ENCODE measurements at regions not wholly inside any gene's neighbourhood (a gene's known extent, or its start where the extent isn't known, plus 50 kb on each side); places are given as distances from the start of the nearest gene placed in this dataset.

DNA sequence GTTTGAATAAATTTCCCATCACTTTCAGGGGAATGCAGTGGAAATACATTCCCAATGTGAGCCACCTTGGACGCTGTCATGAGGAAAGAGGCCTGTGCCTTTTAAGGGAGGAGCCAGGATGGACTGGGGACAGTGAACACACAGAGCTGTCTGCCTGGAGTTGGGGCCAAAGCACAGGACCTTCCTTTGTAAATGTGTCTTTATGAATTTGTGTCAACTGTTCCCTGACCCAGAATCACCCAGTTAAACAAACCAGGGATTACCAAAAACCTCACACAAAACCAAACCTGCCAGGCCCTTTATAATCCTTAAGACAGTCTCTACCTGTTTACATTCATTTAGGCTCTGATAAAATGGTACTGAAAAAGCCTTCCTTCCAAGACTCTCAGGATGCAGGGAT is 513.7 kb downstream of the MAFB start:
- Histone ChIP-seq H3K4me2 (ENCODE audit: low read length) (no peak overlapping the region), H2AFZ (peak overlapping the region; percentile 63), H3K9me3 (ENCODE audit: control insufficient read depth, low read length) (no peaks in the 10 kb centered on the region), H3K36me3 (ENCODE audit: control insufficient read depth, insufficient read depth, low read length) (no peaks in the 10 kb centered on the region), H3K9ac (no peak overlapping the region), H3K27me3 (ENCODE audit: control insufficient read depth, insufficient read depth, low read length) (no peaks in the 10 kb centered on the region), H3K79me2 (no peaks in the 10 kb centered on the region), H3K27ac (no peak overlapping the region), H3K4me1 (peaks cover 4% of the 10 kb centered on the region), H3K4me3 (ENCODE audit: low read depth, low read length) (no peak overlapping the region)
- TF ChIP-seq, protein P1, sequence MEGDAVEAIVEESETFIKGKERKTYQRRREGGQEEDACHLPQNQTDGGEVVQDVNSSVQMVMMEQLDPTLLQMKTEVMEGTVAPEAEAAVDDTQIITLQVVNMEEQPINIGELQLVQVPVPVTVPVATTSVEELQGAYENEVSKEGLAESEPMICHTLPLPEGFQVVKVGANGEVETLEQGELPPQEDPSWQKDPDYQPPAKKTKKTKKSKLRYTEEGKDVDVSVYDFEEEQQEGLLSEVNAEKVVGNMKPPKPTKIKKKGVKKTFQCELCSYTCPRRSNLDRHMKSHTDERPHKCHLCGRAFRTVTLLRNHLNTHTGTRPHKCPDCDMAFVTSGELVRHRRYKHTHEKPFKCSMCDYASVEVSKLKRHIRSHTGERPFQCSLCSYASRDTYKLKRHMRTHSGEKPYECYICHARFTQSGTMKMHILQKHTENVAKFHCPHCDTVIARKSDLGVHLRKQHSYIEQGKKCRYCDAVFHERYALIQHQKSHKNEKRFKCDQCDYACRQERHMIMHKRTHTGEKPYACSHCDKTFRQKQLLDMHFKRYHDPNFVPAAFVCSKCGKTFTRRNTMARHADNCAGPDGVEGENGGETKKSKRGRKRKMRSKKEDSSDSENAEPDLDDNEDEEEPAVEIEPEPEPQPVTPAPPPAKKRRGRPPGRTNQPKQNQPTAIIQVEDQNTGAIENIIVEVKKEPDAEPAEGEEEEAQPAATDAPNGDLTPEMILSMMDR (IDR thresholded peaks at IDR 0.05) = no peak

DNA sequence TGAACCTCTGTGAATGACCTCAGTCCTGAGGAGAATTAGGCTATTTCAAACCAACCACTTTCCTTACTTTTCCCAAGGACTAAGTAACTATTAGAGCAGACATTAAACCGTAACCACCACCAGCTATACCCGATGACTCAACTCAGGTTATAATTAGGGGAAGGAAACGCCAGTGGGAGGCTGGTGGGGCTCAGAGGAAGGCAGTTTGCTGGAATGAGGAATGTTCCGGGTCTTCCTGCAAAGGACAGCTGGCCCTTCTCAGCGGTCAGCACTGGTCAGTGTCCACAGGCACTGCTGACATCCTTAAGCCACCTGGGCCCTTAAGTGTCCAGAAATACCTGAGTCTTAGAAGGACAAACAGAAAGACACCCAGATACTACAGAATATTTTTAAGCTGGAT is 515.2 kb downstream of the MAFB start:
- Histone ChIP-seq H3K9ac (no peak overlapping the region), H3K4me2 (ENCODE audit: low read length) (no peak overlapping the region), H3K4me3 (ENCODE audit: low read depth, low read length) (no peak overlapping the region), H3K27me3 (ENCODE audit: control insufficient read depth, insufficient read depth, low read length) (no peaks in the 10 kb centered on the region), H3K36me3 (ENCODE audit: control insufficient read depth, insufficient read depth, low read length) (no peaks in the 10 kb centered on the region), H3K27ac (no peak overlapping the region), H2AFZ (no peak overlapping the region), H3K79me2 (no peaks in the 10 kb centered on the region), H3K9me3 (ENCODE audit: control insufficient read depth, low read length) (no peaks in the 10 kb centered on the region), H3K4me1 (peaks cover 4% of the 10 kb centered on the region)
- TF ChIP-seq, protein P1 (IDR thresholded peaks at IDR 0.05) = no peak

DNA sequence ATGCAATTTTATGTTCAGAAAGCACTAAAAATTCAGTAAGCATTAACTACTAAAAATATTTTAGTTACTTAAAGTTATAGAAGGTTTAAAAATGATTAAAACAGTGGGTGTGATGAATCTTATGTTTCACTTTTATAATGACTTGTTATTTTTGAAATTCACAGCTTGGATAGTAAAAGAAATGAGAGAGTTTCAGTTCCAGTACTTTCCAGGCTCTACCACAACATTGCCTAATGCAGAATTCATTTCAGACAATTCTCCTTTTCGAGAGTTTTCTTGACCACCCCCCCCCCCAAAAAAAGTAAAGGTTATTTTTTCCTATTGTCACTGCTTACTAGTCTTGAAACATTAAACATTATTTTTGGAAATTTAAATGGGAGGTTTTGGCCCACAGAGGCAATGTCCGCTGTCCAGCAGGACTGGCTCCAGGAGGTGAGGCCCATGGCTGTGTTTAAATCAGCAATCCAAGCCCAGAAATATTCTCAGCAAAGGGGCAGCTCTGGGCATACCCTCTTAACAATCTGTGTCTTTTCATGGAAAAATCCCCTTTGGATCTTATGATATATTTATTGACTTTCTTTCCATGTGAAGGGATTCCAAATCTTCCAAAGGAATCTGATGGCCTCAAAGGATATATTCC is 519.9 kb downstream of the MAFB start:
- no peak overlapping the region for H2AFZ ChIP-seq
- no peak overlapping the region for H3K27ac ChIP-seq
- TF ChIP-seq, protein P1 (IDR thresholded peaks at IDR 0.05) = no peak
- no peak overlapping the region for H3K4me2 ChIP-seq (ENCODE audit: low read length)
- no peaks in the 10 kb centered on the region for H3K9me3 ChIP-seq (ENCODE audit: control insufficient read depth, low read length)
- H3K4me1 ChIP-seq = no peaks in the 10 kb centered on the region
- H3K4me3 ChIP-seq (ENCODE audit: low read depth, low read length) = no peak overlapping the region
- H3K27me3 ChIP-seq (ENCODE audit: control insufficient read depth, insufficient read depth, low read length) = no peaks in the 10 kb centered on the region
- H3K79me2 ChIP-seq = no peaks in the 10 kb centered on the region
- no peak overlapping the region for H3K9ac ChIP-seq
- no peaks in the 10 kb centered on the region for H3K36me3 ChIP-seq (ENCODE audit: control insufficient read depth, insufficient read depth, low read length)

DNA sequence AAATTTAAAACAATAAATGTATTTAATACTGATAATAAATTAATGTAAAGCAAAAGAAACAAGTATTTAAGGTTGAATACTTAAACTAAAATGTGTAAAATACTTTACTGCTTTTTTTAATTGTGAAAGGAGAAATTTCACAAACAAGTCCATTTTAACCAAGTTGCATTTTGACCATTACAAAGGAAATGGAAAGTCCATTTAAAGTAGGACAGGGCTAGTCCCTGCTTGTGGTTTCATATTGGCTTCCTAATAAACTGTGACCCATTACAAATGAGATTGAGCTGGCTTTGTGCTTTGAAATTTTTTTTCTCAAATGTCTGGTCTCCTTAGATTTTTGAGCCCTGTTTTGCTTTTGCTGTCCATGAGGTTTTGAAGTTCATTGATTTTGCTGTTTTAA is 527.6 kb downstream of the MAFB start:
- no peaks in the 10 kb centered on the region for H3K27me3 ChIP-seq (ENCODE audit: control insufficient read depth, insufficient read depth, low read length)
- H3K4me2 ChIP-seq (ENCODE audit: low read length) = no peak overlapping the region
- H2AFZ ChIP-seq = peak overlapping the region; percentile 25
- no peak overlapping the region for H3K27ac ChIP-seq
- no peak overlapping the region for H3K4me3 ChIP-seq (ENCODE audit: low read depth, low read length)
- H3K9me3 ChIP-seq (ENCODE audit: control insufficient read depth, low read length) = no peaks in the 10 kb centered on the region
- TF ChIP-seq, protein P1 (IDR thresholded peaks at IDR 0.05) = no peak
- H3K79me2 ChIP-seq = no peaks in the 10 kb centered on the region
- H3K36me3 ChIP-seq (ENCODE audit: control insufficient read depth, insufficient read depth, low read length) = no peaks in the 10 kb centered on the region
- no peak overlapping the region for H3K9ac ChIP-seq
- peaks cover 10% of the 10 kb centered on the region for H3K4me1 ChIP-seq

DNA sequence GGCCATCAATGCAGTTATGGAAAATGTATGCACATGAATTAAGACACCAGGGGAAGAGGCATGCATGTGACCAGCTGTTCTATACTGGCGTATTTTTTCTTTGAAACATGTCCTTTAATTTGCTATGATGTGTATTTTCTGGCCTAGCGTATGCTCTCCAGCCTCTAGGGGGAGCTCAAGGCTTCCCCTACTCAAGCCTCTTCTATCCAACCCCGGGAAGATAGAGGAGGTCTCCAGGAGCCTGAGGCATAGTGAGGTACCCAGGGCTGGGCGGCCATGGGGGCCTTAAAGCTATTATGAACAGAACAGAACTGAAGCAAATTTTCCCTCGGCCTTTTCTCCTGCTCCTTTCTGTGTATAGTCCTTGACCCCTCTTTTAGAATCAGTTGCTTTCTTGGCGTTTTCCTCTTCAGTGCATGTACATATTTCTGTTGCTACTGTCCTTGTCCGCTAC is 528.9 kb downstream of the MAFB start:
- H3K27me3 ChIP-seq (ENCODE audit: control insufficient read depth, insufficient read depth, low read length) = no peaks in the 10 kb centered on the region
- no peak overlapping the region for H3K4me2 ChIP-seq (ENCODE audit: low read length)
- H3K36me3 ChIP-seq (ENCODE audit: control insufficient read depth, insufficient read depth, low read length) = no peaks in the 10 kb centered on the region
- no peak overlapping the region for H3K27ac ChIP-seq
- no peak overlapping the region for H3K4me3 ChIP-seq (ENCODE audit: low read depth, low read length)
- no peaks in the 10 kb centered on the region for H3K9me3 ChIP-seq (ENCODE audit: control insufficient read depth, low read length)
- H3K79me2 ChIP-seq = no peaks in the 10 kb centered on the region
- no peak overlapping the region for H2AFZ ChIP-seq
- TF ChIP-seq, protein P1 (IDR thresholded peaks at IDR 0.05) = peak; percentile 87
- peaks cover 14% of the 10 kb centered on the region for H3K4me1 ChIP-seq
- H3K9ac ChIP-seq = no peak overlapping the region

All from parathyroid adenoma (tissue), 2 donors.